KMS-11 (cell line): ENCODE measurements at regions not wholly inside any gene's neighbourhood (a gene's known extent, or its start where the extent isn't known, plus 50 kb on each side); places are given as distances from the start of the nearest gene placed in this dataset.

Source experiments
- H2AFZ ChIP-seq: fragments of 200-600 bp; sonication (generic); 2 replicates; pipeline ENCODE4 v1.6.1; 2016; ENCODE audit warnings: antibody characterized with exemption, mixed run types, low read depth
- H3K27ac ChIP-seq: fragments of 200-600 bp; sonication (generic); 2 replicates; pipeline ENCODE4 v1.6.1; 2016; ENCODE audit warnings: mild to moderate bottlenecking, mixed run types
- H3K27me3 ChIP-seq: fragments of 200-600 bp; sonication (generic); 2 replicates; pipeline ENCODE4 v1.6.1; 2017; ENCODE audit warnings: mild to moderate bottlenecking, low read depth, mixed run types, moderate library complexity; ENCODE audit not compliant: insufficient read depth
- H3K36me3 ChIP-seq: fragments of 200-600 bp; sonication (generic); 2 replicates; pipeline ENCODE4 v1.6.1; 2017; ENCODE audit warnings: mild to moderate bottlenecking, mixed run types; ENCODE audit not compliant: insufficient read depth
- H3K4me1 ChIP-seq: fragments of 200-600 bp; sonication (generic); 2 replicates; pipeline ENCODE4 v1.6.1; 2016; ENCODE audit warnings: mild to moderate bottlenecking, low read depth, mixed run types; ENCODE audit not compliant: poor library complexity, severe bottlenecking
- H3K4me2 ChIP-seq: fragments of 200-600 bp; sonication (generic); 2 replicates; pipeline ENCODE4 v1.7.0; 2016; ENCODE audit warnings: mild to moderate bottlenecking, mixed run types
- H3K4me3 ChIP-seq: fragments of 200-600 bp; sonication (generic); IDR thresholded peaks from 2 replicates; pipeline ENCODE4 v1.6.1; 2017; ENCODE audit warnings: low read depth, low read length, mixed read lengths; ENCODE audit not compliant: insufficient read depth
- H3K79me2 ChIP-seq: fragments of 200-600 bp; sonication (generic); 2 replicates; pipeline ENCODE4 v1.6.1; 2016; ENCODE audit warnings: low read depth, mixed run types; ENCODE audit not compliant: insufficient read depth
- H3K9ac ChIP-seq: fragments of 200-600 bp; sonication (generic); 2 replicates; pipeline ENCODE4 v1.6.1; 2016; ENCODE audit warnings: mild to moderate bottlenecking, mixed run types
- H4K20me1 ChIP-seq: fragments of 200-600 bp; sonication (generic); 2 replicates; pipeline ENCODE4 v1.6.1; 2016; ENCODE audit warnings: mild to moderate bottlenecking, mixed run types; ENCODE audit not compliant: insufficient read depth
- CTCF ChIP-seq: fragments of 200-600 bp; sonication (generic); conservative IDR thresholded peaks from 2 replicates; pipeline ENCODE4 v1.6.1; 2017; ENCODE audit warnings: low read depth, mild to moderate bottlenecking, antibody characterized with exemption, low read length, moderate library complexity, mixed read lengths

- Histone ChIP-seq H3K36me3 (no peaks in the 10 kb centered on the region), H4K20me1 (no peaks in the 10 kb centered on the region), H3K79me2 (no peaks in the 10 kb centered on the region), H3K27ac (no peak overlapping the region), H3K4me3 (no peak overlapping the region), H3K4me2 (no peak overlapping the region), H3K4me1 (no peaks in the 10 kb centered on the region), H3K27me3 (no peaks in the 10 kb centered on the region), H3K9ac (no peak overlapping the region), H2AFZ (no peak overlapping the region)
- no peak for TF ChIP-seq CTCF
Observed at GRCh38 chr6:40262363-40262762, 324.8 kb downstream of the LRFN2 start.

- Histone ChIP-seq H4K20me1 (no peaks in the 10 kb centered on the region), H3K4me3 (no peak overlapping the region), H3K4me1 (no peaks in the 10 kb centered on the region), H3K27me3 (no peaks in the 10 kb centered on the region), H3K27ac (no peak overlapping the region), H3K36me3 (no peaks in the 10 kb centered on the region), H3K79me2 (no peaks in the 10 kb centered on the region), H3K9ac (no peak overlapping the region), H2AFZ (no peak overlapping the region), H3K4me2 (no peak overlapping the region)
- no peak for TF ChIP-seq CTCF
Observed at GRCh38 chr6:40258531-40258930, 324.3 kb upstream of the MOCS1 start.

GRCh38 chr6:40256831-40257230, 322.6 kb upstream of the MOCS1 start:
- Histone ChIP-seq H3K4me2 (no peak overlapping the region), H3K4me1 (no peaks in the 10 kb centered on the region), H3K27ac (no peak overlapping the region), H4K20me1 (no peaks in the 10 kb centered on the region), H3K4me3 (no peak overlapping the region), H3K27me3 (no peaks in the 10 kb centered on the region), H3K79me2 (no peaks in the 10 kb centered on the region), H3K9ac (no peak overlapping the region), H2AFZ (no peak overlapping the region), H3K36me3 (no peaks in the 10 kb centered on the region)
- TF ChIP-seq CTCF = no peak

- Histone ChIP-seq H3K4me2 (no peak overlapping the region), H3K27me3 (no peaks in the 10 kb centered on the region), H3K4me1 (no peaks in the 10 kb centered on the region), H3K36me3 (no peaks in the 10 kb centered on the region), H3K9ac (no peak overlapping the region), H3K79me2 (no peaks in the 10 kb centered on the region), H3K4me3 (no peak overlapping the region), H3K27ac (no peak overlapping the region), H2AFZ (no peak overlapping the region), H4K20me1 (no peaks in the 10 kb centered on the region)
- TF ChIP-seq CTCF = no peak
Observed at GRCh38 chr6:40256224-40256623, 322.0 kb upstream of the MOCS1 start.

GRCh38 chr6:40253420-40253819, 319.2 kb upstream of the MOCS1 start:
- Histone ChIP-seq H4K20me1 (no peaks in the 10 kb centered on the region), H3K36me3 (no peaks in the 10 kb centered on the region), H2AFZ (no peak overlapping the region), H3K9ac (no peak overlapping the region), H3K27me3 (no peaks in the 10 kb centered on the region), H3K4me3 (no peak overlapping the region), H3K27ac (no peak overlapping the region), H3K79me2 (no peaks in the 10 kb centered on the region), H3K4me2 (no peak overlapping the region), H3K4me1 (no peaks in the 10 kb centered on the region)
- no peak for TF ChIP-seq CTCF
